GM18867 (cell line): ENCODE measurements at regions not wholly inside any gene's neighbourhood (a gene's known extent, or its start where the extent isn't known, plus 50 kb on each side); places are given as distances from the start of the nearest gene placed in this dataset.

Source experiments
- ATAC-seq: cut with Tn5 transposase; IDR thresholded peaks from one replicate; pipeline ENCODE4 v1.9.1; 2021; ENCODE audit warnings: mild to moderate bottlenecking, moderate library complexity; ENCODE audit not compliant: unreplicated experiment

DNA sequence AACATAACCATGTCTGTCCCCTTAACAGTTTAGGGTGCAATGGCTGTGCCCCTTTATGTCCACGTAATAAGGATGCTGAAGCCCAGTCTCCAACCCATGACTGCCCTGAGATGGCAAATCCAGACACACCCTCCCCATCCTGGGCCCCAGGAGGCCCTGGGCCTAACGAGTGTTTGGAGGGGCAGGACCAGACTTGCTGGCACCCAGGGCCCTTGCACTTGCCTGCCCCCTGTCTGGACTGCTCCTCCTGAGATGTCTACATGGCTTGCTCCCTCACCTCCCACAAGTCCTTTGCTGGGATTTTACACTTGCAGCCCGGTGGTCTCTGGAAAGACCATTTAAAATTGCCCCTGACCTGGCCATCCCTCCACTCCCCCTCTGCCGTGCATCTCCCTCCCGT, 132.2 kb upstream of the NECTIN1 start:
- ATAC-seq = no peak

DNA sequence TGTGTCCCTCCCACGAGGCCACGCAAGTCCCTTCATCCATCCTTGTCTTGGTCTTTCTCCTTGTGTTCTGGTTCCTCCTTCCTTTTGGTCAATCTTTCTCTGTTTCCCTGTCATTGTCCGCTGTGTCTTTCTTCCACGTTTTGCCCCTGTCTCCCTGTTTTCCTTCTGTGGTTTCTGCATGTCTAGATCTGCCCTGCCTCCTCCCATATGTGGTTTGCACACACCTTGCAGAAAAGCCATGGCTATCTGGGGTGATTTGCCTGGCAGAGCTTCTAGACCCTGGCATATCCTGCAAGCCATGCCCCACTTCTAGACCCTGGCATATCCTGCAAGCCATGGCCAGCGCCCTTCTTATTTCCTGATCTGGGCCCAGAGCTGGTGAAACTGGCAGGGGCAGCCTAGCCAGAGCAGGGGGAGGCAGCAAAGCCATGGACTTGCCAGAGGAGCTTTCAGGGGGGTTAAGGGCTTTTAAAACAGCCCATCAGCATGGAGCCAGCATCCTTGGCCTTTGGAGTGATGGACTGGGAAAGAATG, 131.6 kb upstream of the NECTIN1 start:
- no peak for ATAC-seq

GRCh38 chr11:119859684-119860083, 130.7 kb upstream of the NECTIN1 start:
- ATAC-seq = no peak

DNA sequence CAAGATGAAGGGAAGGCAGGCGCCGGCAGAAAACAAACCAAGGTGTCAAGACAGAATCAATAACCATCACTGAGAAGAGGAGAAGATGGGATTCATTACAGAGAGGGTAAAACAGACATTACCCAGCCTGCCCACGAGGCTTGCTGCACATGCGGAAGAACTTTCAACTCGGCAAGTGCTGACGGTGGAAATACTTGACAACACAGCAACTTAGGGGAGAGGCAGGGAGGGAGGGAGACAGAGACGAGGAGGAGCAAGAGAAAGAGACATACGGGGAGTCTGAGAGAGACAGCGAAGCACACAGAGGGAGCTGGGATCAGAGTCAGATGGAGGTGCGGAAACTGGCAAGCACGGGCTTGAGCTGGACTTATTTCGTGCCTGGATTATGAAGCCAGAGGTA, 129.3 kb upstream of the NECTIN1 start:
- ATAC-seq = no peak

DNA sequence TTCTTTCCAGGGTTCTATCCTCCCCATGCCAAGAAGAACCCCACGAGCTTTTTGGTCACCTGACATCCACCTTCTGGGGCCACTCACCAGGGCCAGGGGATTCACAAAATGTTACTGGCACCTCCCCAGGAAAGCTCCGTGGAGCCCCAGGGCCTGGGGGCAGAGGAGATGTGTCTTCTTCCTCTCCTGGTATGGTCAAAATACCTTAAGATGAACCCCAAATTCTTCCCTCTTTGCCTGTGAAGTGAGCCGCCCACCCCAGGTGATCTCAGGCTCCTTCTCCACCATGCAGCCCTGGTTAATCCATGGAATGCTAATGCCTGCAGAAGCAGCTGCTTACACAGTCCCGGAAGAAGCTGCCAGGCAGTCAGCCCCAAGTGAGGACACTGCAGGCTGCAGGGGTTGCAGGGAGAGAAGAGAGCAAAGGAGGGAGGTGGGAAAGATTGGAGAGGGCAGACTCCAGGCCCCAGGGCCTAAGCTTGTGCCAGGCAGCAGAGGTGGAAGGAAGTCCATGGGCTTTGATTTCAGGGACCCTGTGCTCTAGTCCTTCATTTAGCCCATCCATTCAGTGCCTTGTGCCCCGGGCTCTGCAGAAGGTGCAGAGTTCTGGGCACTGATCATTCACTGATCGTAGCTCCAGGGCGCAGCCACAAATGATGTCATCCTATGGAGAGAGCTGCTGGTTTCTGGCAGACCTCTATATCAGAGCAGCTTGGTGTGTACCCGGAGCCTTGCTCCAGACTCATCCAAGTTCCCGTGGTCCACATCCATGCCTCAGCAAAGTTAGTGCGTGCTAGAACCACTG, 127.9 kb upstream of the NECTIN1 start:
- ATAC-seq = no peak

- no peak for ATAC-seq
Observed at GRCh38 chr11:119855066-119855465, 126.1 kb upstream of the NECTIN1 start.

DNA sequence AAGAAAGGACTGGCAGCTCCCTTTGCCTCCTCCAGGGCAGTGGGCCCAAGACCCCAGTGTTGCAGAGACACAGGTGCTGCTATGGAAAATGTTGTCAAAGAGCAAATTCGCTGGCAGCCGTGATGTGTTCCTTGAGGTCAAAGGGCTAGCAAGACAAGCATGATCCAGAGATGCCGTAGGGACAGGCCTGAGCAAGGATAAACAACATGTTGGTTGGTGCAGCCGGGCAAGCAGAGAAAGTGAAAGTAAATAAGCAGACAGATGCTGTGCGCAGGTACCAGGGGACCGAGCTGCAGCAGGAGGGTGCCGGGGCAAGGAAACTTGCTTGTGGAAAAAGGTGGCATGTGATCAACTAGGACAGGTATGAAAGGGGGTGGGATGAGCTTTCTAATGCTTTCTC, 125.5 kb upstream of the NECTIN1 start:
- no peak for ATAC-seq

GRCh38 chr11:119853581-119854360, 124.8 kb upstream of the NECTIN1 start:
- ATAC-seq = no peak

DNA sequence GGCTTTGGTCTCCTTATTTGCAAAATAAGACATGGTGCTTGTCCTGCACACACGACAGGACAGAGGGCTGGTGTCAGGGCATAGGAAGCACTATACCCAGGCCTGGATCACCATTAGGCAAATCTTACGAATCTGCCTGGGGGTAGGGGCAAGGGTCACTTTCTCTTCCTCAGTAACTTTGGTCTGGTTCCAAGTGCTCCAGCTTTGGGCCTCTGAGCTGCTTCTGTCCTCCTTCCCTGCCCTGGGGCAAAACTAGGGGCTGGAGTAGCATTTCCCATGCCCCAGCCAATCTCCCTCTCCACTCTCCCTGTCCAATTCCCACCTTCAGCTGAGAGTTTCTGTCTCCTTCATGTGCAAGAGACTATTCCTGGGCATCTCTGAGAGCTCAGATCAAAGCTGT, 123.7 kb upstream of the NECTIN1 start:
- ATAC-seq = no peak

DNA sequence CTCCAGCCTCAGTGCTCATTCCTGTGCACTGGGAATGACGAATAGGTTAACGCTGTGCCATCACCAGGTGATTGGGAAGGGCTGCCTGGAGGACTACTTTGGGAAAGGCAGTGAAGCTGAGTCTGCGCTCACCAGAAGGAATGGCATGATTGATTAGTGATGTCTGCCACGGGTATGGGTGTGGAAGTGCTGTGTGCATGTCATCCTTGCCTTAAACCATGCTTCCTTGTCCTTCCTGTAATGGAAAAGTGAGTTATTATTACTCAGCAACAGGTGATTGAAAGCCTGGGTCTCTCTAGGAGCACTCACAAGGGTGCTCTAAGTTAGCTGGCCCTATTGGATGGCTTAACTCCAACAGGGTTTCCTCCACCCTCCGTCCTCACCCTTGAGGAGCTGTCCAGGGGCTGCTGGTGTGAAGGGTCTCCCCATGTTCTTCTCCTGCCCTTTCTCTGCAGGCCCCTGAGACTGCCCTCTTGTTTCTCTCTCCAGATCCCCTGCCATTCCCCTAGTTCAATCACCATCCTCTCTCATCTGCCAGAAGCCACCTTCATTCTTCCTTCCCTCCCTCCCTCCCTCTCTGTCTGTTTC, 121.9 kb upstream of the NECTIN1 start:
- no peak for ATAC-seq

GRCh38 chr11:119849872-119850271, 120.9 kb upstream of the NECTIN1 start:
- ATAC-seq = no peak

- no peak for ATAC-seq
Observed at GRCh38 chr11:119847853-119848252, 118.9 kb upstream of the NECTIN1 start.

- ATAC-seq = no peak
Observed at GRCh38 chr11:119846374-119846773, 117.4 kb upstream of the NECTIN1 start.

DNA sequence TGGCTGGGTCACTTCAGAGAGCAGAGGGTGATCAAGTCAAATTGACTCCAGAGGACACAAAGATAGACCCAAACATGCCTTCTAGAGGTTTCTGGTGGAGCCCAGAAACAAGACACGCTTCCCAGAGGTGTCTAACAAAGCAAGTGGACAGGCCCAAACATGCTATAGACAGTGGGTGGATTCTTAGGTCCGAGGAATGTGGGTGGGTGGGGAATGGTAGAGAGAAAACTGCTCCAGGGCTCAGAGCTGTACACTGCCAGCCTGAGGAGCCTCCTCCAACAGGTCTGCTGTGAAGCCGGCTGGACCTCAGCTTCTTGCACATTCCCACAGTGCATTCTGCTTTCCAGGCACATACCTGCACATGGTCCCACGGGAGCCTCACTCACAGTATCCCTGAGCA, 116.8 kb upstream of the NECTIN1 start:
- ATAC-seq = no peak

DNA sequence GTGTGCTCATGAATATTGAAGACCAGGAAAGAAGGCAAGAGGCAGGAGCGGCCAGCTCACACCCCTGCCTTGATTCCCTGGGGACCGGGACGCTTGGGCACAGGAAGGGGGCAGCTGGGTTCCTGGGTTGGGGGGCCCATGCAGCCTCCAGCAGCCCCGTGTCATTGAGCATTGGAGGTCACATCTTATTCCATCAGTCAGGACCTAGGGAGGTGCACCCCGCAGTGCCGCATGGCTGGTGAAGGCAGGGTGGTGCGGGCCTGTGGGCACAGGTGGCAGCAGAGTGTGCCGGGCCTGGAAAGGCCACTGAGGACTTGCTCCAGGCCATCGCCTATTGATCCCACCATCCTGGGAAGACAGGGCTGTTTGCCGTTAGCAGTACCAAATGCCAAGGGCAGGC, 116.3 kb upstream of the NECTIN1 start:
- ATAC-seq = no peak

GRCh38 chr11:119844808-119845207, 115.8 kb upstream of the NECTIN1 start:
- ATAC-seq = no peak

DNA sequence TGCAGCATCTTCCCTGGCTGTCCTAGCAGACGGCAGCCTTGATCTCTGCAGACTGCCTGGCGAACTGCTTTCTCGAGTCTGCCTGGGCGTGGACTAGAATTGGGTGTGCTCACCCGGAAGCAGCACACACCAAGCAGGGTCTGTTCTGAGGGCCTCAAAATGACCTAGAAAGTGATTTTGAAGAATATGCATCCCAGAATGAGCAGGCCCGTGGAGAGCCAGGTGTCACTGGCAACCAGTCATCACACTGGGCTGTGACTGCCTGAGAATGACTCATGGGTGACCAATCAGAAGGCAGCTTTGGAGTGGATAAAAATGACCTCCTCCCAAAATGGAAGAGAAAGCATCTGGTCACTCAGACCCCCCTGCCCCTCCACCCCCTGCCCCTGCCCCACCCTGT, 114.9 kb upstream of the NECTIN1 start:
- ATAC-seq = no peak

GRCh38 chr11:119842731-119843130, 113.7 kb upstream of the NECTIN1 start:
- ATAC-seq = no peak

DNA sequence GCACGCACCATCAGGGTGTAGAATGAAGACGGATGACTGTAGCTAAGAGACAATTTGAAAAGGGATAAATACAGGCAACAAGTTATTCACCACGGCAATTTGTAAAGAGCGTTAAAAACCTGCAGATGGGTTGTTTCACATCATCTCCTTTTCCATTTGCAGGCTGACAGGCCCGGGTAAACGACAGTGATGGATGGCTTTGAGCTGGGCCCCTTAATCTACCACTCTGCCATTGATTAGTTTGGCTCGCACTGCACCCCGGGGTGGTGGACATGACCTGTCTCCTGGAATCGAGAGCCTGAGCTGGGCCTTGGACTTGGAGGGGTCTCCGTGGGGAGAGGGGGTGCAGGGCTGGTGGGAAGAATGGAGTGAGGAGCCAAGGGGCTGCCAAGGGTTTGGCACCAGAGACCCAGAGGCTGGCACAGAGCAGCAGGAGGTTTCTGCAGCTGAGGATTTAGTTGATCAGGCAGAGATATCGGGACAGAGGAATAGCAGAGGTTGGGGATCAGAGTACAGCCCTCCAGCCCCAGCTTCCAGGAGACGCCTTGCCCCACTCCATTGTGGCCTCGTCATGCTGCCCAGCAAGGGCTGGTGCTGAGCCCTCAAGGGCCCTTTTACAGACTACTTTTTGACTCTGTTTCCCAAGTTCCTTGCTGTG, 110.6 kb upstream of the NECTIN1 start:
- no peak for ATAC-seq

GRCh38 chr11:119835753-119836152, 106.8 kb upstream of the NECTIN1 start:
- ATAC-seq = no peak
